WTC11 (cell line): ENCODE measurements at regions not wholly inside any gene's neighbourhood (a gene's known extent, or its start where the extent isn't known, plus 50 kb on each side); places are given as distances from the start of the nearest gene placed in this dataset.

Source experiments
- ATAC-seq: fragments of 200-7000 bp; cut with Tn5 transposase; 2 replicates; pipeline ENCODE4 v1.10.0; 2021; ENCODE audit warnings: mild to moderate bottlenecking, moderate library complexity
- CTCF ChIA-PET: fragments of 300-600 bp; sonication (Branson Sonifier 250); formaldehyde crosslinking; loops from one replicate; lab custom pipeline; 2021; ENCODE audit warnings: antibody characterized with exemption; lab: Charles Lee
- POLR2A ChIA-PET: fragments of 350-600 bp; sonication (Branson Sonifier 250); formaldehyde crosslinking; loops from one replicate; lab custom pipeline; 2021; ENCODE audit warnings: antibody characterized with exemption; lab: Charles Lee
- DNase-seq: peaks from one replicate; pipeline ENCODE4 v3.0.0; 2021; ENCODE audit warnings: low spot score
- H3K27ac Mint-ChIP-seq: 2 replicates; pipeline ENCODE4 v1.8.0; 2021; ENCODE audit warnings: mixed read lengths
- H3K27me3 Mint-ChIP-seq: 2 replicates; pipeline ENCODE4 v1.8.0; 2021; ENCODE audit warnings: low read depth, mild to moderate bottlenecking, moderate library complexity, mixed read lengths
- H3K36me3 Mint-ChIP-seq: 2 replicates; pipeline ENCODE4 v1.8.0; 2021; ENCODE audit warnings: mixed read lengths
- H3K4me1 Mint-ChIP-seq: 2 replicates; pipeline ENCODE4 v1.8.0; 2022; ENCODE audit warnings: mixed read lengths
- H3K4me3 Mint-ChIP-seq: 2 replicates; pipeline ENCODE4 v1.8.0; 2021; ENCODE audit warnings: mild to moderate bottlenecking, moderate library complexity, mixed read lengths
- H3K9me3 Mint-ChIP-seq: 2 replicates; pipeline ENCODE4 v1.8.0; 2021; ENCODE audit warnings: mixed read lengths
- ATF2 ChIP-seq: sonication (generic); formaldehyde crosslinking; IDR thresholded peaks from 2 replicates; pipeline ENCODE4 v1.8.1; 2022; ENCODE audit warnings: low read depth, missing genetic modification reagents, borderline replicate concordance
- CBFB ChIP-seq: sonication (generic); formaldehyde crosslinking; IDR thresholded peaks from 2 replicates; pipeline ENCODE4 v1.8.1; 2022; ENCODE audit warnings: mild to moderate bottlenecking, low read depth, missing genetic modification reagents
- CREB1 ChIP-seq: sonication (generic); formaldehyde crosslinking; IDR thresholded peaks from 2 replicates; pipeline ENCODE4 v1.8.0; 2023; ENCODE audit warnings: mild to moderate bottlenecking, missing genetic modification reagents
- MLX ChIP-seq: sonication (generic); formaldehyde crosslinking; IDR thresholded peaks from 2 replicates; pipeline ENCODE4 v1.8.1; 2023; ENCODE audit warnings: mild to moderate bottlenecking, missing genetic modification reagents, moderate library complexity
- NFE2L1 ChIP-seq: sonication (generic); formaldehyde crosslinking; IDR thresholded peaks from 2 replicates; pipeline ENCODE4 v1.8.1; 2023; ENCODE audit warnings: missing genetic modification reagents
- NR1H2 ChIP-seq: sonication (generic); formaldehyde crosslinking; IDR thresholded peaks from 2 replicates; pipeline ENCODE4 v1.9.0; 2021; ENCODE audit warnings: mild to moderate bottlenecking, moderate library complexity, missing genetic modification reagents
- SMAD3 ChIP-seq: sonication (generic); formaldehyde crosslinking; IDR thresholded peaks from 2 replicates; pipeline ENCODE4 v1.8.0; 2022; ENCODE audit warnings: missing genetic modification reagents, mild to moderate bottlenecking, borderline replicate concordance
- ZMAT4 ChIP-seq: fragments of 250-450 bp; sonication (Bioruptor Pico); IDR thresholded peaks from 2 replicates; pipeline ENCODE4 v1.9.0; 2021; ENCODE audit warnings: mild to moderate bottlenecking
- ZNF232 ChIP-seq: sonication (generic); formaldehyde crosslinking; IDR thresholded peaks from 2 replicates; pipeline ENCODE4 v1.8.0; 2022; ENCODE audit warnings: mild to moderate bottlenecking, missing genetic modification reagents
- ZNF671 ChIP-seq: fragments of 250-450 bp; sonication (Bioruptor Pico); IDR thresholded peaks from 2 replicates; pipeline ENCODE4 v1.8.0; 2021; ENCODE audit warnings: mild to moderate bottlenecking
- TF ChIP-seq, protein P1 (sequence below): sonication (generic); formaldehyde crosslinking; IDR thresholded peaks from 2 replicates; pipeline ENCODE4 v1.8.1; 2022; ENCODE audit warnings: missing genetic modification reagents, borderline replicate concordance
- TF ChIP-seq, protein P2 (sequence below): fragments of 250-450 bp; sonication (Bioruptor Pico); conservative IDR thresholded peaks from 2 replicates; pipeline ENCODE4 v1.9.0; 2021; ENCODE audit warnings: mild to moderate bottlenecking
- TF ChIP-seq, protein P3 (sequence below): sonication (generic); formaldehyde crosslinking; IDR thresholded peaks from 2 replicates; pipeline ENCODE4 v1.8.0; 2022; ENCODE audit warnings: mild to moderate bottlenecking, missing genetic modification reagents
- TF ChIP-seq, protein P4 (sequence below): sonication (generic); formaldehyde crosslinking; IDR thresholded peaks from 2 replicates; pipeline ENCODE4 v1.8.1; 2022; ENCODE audit warnings: mild to moderate bottlenecking, missing genetic modification reagents, moderate library complexity, borderline replicate concordance
- TF ChIP-seq, protein P5 (sequence below): sonication (generic); formaldehyde crosslinking; conservative IDR thresholded peaks from 2 replicates; pipeline ENCODE4 v1.8.1; 2023; ENCODE audit warnings: mild to moderate bottlenecking, low read depth, missing genetic modification reagents, moderate library complexity

DNA sequence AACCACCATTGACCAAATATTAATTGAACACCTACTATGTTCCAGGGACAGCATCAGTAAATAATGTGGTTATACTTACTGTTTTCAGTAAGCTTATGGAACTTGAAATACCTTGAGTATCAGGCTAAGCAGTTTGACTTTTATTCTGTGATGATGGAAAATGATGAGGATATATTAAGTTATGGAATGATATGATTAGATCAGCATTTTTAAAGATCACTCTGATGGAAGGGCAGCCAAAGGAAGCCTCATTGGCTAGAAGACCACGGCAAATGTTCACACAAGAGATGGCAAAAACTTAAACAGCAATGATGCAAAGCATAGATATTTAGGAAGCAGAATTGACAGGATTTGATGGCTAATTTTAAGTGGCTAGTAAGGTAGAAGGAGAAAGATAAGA is 266.9 kb upstream of the DPP10 start (continued):
- TF ChIP-seq SMAD3 (no peak), CREB1 (CRISPR knock-in tag) (no peak), NFE2L1 (CRISPR knock-in tag) (no peak), CBFB (CRISPR knock-in tag) (no peak)
- TF ChIP-seq, protein P1, sequence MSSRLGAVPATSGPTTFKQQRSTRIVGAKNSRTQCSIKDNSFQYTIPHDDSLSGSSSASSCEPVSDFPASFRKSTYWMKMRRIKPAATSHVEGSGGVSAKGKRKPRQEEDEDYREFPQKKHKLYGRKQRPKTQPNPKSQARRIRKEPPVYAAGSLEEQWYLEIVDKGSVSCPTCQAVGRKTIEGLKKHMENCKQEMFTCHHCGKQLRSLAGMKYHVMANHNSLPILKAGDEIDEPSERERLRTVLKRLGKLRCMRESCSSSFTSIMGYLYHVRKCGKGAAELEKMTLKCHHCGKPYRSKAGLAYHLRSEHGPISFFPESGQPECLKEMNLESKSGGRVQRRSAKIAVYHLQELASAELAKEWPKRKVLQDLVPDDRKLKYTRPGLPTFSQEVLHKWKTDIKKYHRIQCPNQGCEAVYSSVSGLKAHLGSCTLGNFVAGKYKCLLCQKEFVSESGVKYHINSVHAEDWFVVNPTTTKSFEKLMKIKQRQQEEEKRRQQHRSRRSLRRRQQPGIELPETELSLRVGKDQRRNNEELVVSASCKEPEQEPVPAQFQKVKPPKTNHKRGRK (CRISPR knock-in tag) = no peak
- TF ChIP-seq, protein P2, sequence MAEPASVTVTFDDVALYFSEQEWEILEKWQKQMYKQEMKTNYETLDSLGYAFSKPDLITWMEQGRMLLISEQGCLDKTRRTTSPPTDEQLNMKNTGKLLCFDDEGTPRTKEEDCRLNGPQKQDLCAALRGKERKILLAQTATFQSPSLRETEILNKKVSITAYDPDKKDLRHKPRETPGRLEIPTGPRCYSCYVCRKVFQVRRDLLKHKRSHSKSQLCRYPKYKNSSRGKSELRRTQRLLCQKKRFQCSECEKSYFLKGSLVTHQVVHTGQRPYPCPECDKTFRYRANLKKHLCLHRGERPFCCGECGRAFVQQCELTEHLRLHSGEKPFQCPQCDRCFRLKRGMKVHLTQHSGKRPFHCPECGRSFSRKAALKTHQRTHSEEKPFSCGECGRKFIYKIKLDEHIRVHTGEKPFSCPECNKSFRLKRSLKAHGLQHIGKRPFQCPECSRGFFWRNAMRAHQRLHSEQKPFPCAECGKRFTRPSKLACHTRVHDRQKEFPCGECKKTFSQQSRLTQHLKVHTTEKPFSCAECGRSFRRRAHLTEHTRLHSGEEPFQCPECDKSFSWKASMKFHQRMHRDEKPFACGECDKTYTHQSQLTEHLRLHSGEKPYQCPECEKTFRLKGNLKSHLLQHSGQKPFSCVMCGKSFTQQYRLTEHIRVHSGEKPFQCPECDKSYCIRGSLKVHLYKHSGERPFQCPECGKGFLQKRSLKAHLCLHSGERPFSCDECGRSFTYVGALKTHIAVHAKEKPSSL = no peak

DNA sequence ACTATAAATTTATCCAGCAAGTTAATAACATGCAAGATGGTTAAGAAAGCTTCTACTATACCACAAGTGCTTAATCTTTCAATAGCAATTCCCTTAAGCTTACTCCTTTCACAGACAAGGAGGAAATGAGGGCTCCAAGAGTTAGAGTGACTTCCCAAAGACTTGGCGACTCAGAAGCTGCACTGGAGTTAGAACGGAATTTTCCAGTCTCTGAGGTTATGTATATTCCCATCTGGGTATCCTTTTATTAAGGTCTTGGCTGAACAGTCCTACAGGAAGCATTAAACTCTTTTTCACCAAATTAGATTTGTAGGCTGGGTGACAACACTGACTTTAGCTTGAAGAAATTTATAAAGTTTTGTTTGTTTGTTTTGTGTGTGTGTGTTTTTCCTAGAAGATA is 256.9 kb upstream of the DPP10 start:
- CTCF ChIA-PET = no interaction called here
- TF ChIP-seq, protein P3, sequence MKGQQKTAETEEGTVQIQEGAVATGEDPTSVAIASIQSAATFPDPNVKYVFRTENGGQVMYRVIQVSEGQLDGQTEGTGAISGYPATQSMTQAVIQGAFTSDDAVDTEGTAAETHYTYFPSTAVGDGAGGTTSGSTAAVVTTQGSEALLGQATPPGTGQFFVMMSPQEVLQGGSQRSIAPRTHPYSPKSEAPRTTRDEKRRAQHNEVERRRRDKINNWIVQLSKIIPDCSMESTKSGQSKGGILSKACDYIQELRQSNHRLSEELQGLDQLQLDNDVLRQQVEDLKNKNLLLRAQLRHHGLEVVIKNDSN (CRISPR knock-in tag) = no peak

DNA sequence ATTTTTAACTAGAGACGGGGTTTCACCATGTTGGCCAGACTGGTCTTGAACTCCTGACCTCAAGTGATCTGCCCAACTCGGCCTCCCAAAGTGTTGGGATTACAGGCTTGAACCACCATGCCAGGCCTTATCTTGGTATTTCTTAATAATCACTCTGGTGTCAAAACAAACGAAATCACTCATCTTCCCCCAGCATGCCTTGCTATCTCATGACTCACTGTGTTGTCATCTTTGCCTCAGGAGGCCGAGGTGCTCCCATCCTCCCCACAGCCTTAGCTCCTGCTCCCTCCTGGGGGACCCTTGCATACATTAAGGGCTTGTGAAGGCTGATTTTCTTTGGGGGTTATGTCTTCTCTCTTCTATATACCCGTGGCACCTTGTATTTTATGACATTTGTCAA is 250.1 kb upstream of the DPP10 start:
- ChIA-PET POLR2A (no interaction called here), CTCF (interaction anchor here (1.2 kb wide), 1 partner anchor 10 kb away, joined by 4 read pairs; no protein-coding TSS in a partner anchor)
- TF ChIP-seq, protein P4, sequence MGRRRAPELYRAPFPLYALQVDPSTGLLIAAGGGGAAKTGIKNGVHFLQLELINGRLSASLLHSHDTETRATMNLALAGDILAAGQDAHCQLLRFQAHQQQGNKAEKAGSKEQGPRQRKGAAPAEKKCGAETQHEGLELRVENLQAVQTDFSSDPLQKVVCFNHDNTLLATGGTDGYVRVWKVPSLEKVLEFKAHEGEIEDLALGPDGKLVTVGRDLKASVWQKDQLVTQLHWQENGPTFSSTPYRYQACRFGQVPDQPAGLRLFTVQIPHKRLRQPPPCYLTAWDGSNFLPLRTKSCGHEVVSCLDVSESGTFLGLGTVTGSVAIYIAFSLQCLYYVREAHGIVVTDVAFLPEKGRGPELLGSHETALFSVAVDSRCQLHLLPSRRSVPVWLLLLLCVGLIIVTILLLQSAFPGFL (CRISPR knock-in tag) = no peak
- TF ChIP-seq ZMAT4 (CRISPR knock-in tag) (no peak), ZNF232 (no peak), NR1H2 (CRISPR knock-in tag) (no peak), ATF2 (CRISPR knock-in tag) (no peak), ZNF671 (CRISPR knock-in tag) (no peak), MLX (no peak)
- TF ChIP-seq, protein P5, sequence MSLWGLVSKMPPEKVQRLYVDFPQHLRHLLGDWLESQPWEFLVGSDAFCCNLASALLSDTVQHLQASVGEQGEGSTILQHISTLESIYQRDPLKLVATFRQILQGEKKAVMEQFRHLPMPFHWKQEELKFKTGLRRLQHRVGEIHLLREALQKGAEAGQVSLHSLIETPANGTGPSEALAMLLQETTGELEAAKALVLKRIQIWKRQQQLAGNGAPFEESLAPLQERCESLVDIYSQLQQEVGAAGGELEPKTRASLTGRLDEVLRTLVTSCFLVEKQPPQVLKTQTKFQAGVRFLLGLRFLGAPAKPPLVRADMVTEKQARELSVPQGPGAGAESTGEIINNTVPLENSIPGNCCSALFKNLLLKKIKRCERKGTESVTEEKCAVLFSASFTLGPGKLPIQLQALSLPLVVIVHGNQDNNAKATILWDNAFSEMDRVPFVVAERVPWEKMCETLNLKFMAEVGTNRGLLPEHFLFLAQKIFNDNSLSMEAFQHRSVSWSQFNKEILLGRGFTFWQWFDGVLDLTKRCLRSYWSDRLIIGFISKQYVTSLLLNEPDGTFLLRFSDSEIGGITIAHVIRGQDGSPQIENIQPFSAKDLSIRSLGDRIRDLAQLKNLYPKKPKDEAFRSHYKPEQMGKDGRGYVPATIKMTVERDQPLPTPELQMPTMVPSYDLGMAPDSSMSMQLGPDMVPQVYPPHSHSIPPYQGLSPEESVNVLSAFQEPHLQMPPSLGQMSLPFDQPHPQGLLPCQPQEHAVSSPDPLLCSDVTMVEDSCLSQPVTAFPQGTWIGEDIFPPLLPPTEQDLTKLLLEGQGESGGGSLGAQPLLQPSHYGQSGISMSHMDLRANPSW = no peak
- no peak overlapping the region for H3K27ac Mint-ChIP-seq
- no peaks in the 10 kb centered on the region; the same call in 1 of the 2 replicates for H3K27me3 Mint-ChIP-seq
- no peak overlapping the region for H3K4me3 Mint-ChIP-seq
- DNase-seq (no peak), ATAC-seq (no peak)
- peaks cover 18% of the 10 kb centered on the region for H3K36me3 Mint-ChIP-seq
- H3K4me1 Mint-ChIP-seq = peaks cover 8% of the 10 kb centered on the region
- peaks cover 68% of the 10 kb centered on the region for H3K9me3 Mint-ChIP-seq

More for the DNA sequence above, 256.9 kb upstream of the DPP10 start:
- Mint-ChIP-seq H3K4me3 (no peak overlapping the region), H3K36me3 (peaks cover 15% of the 10 kb centered on the region), H3K27ac (no peak overlapping the region), H3K9me3 (peaks cover 58% of the 10 kb centered on the region), H3K27me3 (peaks cover 7% of the 10 kb centered on the region; the same call in 1 of the 2 replicates), H3K4me1 (peaks cover 2% of the 10 kb centered on the region; the same call in 1 of the 2 replicates)
- DNase-seq (no peak), ATAC-seq (no peak)
- POLR2A ChIA-PET = no interaction called here
